Stimulated activated CD8-positive, alpha-beta memory T cell treated with anti-CD3 and anti-CD28 coated beads, Interleukin-15, amount 100 ng/mL, for 48 hours (primary cell): ENCODE measurements at regions not wholly inside any gene's neighbourhood (a gene's known extent, or its start where the extent isn't known, plus 50 kb on each side); places are given as distances from the start of the nearest gene placed in this dataset.

ENCODE experiments used
- DNase-seq, 2 donors: peaks; one replicate each; pipeline ENCODE4 v3.0.0-alpha.2; 2020; ENCODE audit warnings: low read depth in 2 of 2

GRCh38 chr15:46312133-46312740 is 677.4 kb downstream of the SQOR start:
- peak; percentile 12 to 13 for DNase-seq

- no peak for DNase-seq
Measured at GRCh38 chr15:46315434-46315833, 680.6 kb downstream of the SQOR start.

GRCh38 chr15:46316024-46316423 is 681.2 kb downstream of the SQOR start:
- no peak for DNase-seq

- DNase-seq, result no peak
Measured at GRCh38 chr15:46317029-46317428, 682.2 kb downstream of the SQOR start.

- DNase-seq, result no peak
Measured at GRCh38 chr15:46322753-46323152, 687.9 kb downstream of the SQOR start.

- DNase-seq, result no peak
Measured at GRCh38 chr15:46326173-46326572, 691.3 kb downstream of the SQOR start.

- DNase-seq, result no peak
Measured at GRCh38 chr15:46328821-46329220, 694.0 kb downstream of the SQOR start.

- DNase-seq, result no peak
Measured at GRCh38 chr15:46329876-46330275, 695.0 kb downstream of the SQOR start.

GRCh38 chr15:46331546-46331945 is 696.7 kb downstream of the SQOR start:
- DNase-seq, result no peak

- DNase-seq, result no peak
Measured at GRCh38 chr15:46343196-46343935, 708.5 kb downstream of the SQOR start.

- no peak for DNase-seq
Measured at GRCh38 chr15:46344115-46344724, 709.4 kb downstream of the SQOR start.

- DNase-seq, result no peak
Measured at GRCh38 chr15:46344915-46345314, 710.1 kb downstream of the SQOR start.

- no peak for DNase-seq
Measured at GRCh38 chr15:46354443-46354842, 719.6 kb downstream of the SQOR start.

GRCh38 chr15:46365572-46365971 is 730.7 kb downstream of the SQOR start:
- no peak for DNase-seq

GRCh38 chr15:46366360-46367007 is 731.7 kb downstream of the SQOR start:
- DNase-seq, result no peak

GRCh38 chr15:46383978-46384377 is 749.1 kb downstream of the SQOR start:
- no peak for DNase-seq

- DNase-seq, result no peak
Measured at GRCh38 chr15:46386356-46386755, 751.5 kb downstream of the SQOR start.

- no peak for DNase-seq
Measured at GRCh38 chr15:46389739-46390138, 754.9 kb downstream of the SQOR start.

GRCh38 chr15:46394463-46394862 is 759.6 kb downstream of the SQOR start:
- no peak for DNase-seq

GRCh38 chr15:46408312-46408711 is 773.5 kb downstream of the SQOR start:
- DNase-seq, result no peak

- DNase-seq, result no peak
Measured at GRCh38 chr15:46409841-46410301, 775.0 kb downstream of the SQOR start.

- DNase-seq, result no peak
Measured at GRCh38 chr15:46410705-46411104, 775.9 kb downstream of the SQOR start.

GRCh38 chr15:46411900-46412299 is 777.1 kb downstream of the SQOR start:
- DNase-seq, result no peak
